ENCODE measurements at regions not wholly inside any gene's neighbourhood (a gene's known extent, or its start where the extent isn't known, plus 50 kb on each side); places are given as distances from the start of the nearest gene placed in this dataset.

- H3K4me3 ChIP-seq (ENCODE audit: low read depth, poor library complexity, severe bottlenecking), result no peak overlapping the region
- intact Hi-C loops (cut with DNase I; ENCODE audit: low total_unique reads), result no loop called here
- WGBS, 2 donors, result 76 to 81% methylated on average over 12 of the region's 12 CpGs
- TF ChIP-seq CTCF (IDR thresholded peaks at IDR 0.05) (no peak), POLR2A (IDR thresholded peaks at IDR 0.05) (no peak)
- no peak for DNase-seq (ENCODE audit: low spot score in 2 of 2)
Measured at GRCh38 chr2:236705295-236706105, 135.9 kb downstream of the ACKR3 start.

DNA sequence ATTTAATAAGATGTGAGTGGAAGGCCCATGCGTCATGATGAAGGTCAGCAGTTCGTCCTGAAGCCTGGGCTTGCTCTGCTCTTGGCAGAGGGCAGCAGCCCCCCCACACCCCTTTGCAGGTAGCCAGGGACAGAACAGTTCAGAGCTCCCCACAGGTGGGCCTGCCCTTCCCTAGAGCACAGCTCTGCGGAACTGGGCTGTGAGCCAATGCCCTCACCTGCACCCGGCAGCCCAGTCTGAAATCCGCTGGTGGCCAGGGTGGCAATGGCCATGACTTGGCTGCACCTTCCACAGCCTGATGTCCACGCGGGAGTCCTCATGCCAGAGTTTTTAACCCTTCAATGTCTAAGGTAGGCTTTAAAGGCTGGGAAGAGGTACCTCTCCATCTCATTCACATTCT is 136.7 kb downstream of the ACKR3 start:
- WGBS, 2 donors, result 69 to 70% methylated on average over 7 of the region's 7 CpGs
- no peak overlapping the region for H3K4me3 ChIP-seq (ENCODE audit: low read depth, poor library complexity, severe bottlenecking)
- TF ChIP-seq POLR2A (IDR thresholded peaks at IDR 0.05), result no peak
- no peak for TF ChIP-seq CTCF (IDR thresholded peaks at IDR 0.05)
- DNase-seq (ENCODE audit: low spot score in 2 of 2), result no peak
- intact Hi-C loops (cut with DNase I; ENCODE audit: low total_unique reads), result no loop called here

- intact Hi-C loops (cut with DNase I; ENCODE audit: low total_unique reads), result no loop called here
- DNase-seq (ENCODE audit: low spot score in 2 of 2), result no peak
- TF ChIP-seq POLR2A (IDR thresholded peaks at IDR 0.05) (no peak), CTCF (IDR thresholded peaks at IDR 0.05) (no peak)
- H3K4me3 ChIP-seq (ENCODE audit: low read depth, poor library complexity, severe bottlenecking), result no peak overlapping the region
Measured at GRCh38 chr2:236706803-236707202, 137.2 kb downstream of the ACKR3 start.

DNA sequence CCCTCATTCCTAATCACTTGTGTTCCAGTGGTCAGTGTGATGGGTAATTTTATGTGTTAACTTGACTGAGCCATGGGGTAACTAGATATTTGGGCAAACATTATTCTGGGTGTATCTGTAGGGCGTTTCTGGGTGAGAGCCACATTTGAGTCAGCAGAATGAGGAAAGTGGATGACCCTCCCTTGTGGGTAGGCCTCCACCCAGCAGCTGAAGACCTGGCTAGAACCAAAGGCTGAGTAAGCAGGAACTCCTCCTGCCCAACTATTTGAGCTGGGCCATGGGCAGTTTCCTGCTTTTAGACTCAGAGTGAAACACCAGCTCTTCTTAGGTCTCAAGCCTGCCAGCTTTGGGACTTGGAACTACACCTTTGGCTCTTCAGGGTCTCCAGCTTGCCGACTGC is 141.8 kb downstream of the ACKR3 start:
- peak in 1 of 2 donors; percentile 70 for DNase-seq (ENCODE audit: low spot score in 2 of 2)
- H3K4me3 ChIP-seq (ENCODE audit: low read depth, poor library complexity, severe bottlenecking), result no peak overlapping the region
- 41 to 47% methylated on average over 2 of the region's 2 CpGs for WGBS, 2 donors

GRCh38 chr2:236712304-236712703 is 142.7 kb downstream of the ACKR3 start:
- no peak for DNase-seq (ENCODE audit: low spot score in 2 of 2)
- WGBS, 2 donors, result 67 to 85% methylated on average over 1 of the region's 1 CpG
- no peak overlapping the region for H3K4me3 ChIP-seq (ENCODE audit: low read depth, poor library complexity, severe bottlenecking)
- no peak for TF ChIP-seq CTCF (IDR thresholded peaks at IDR 0.05)
- TF ChIP-seq POLR2A (IDR thresholded peaks at IDR 0.05), result no peak
- intact Hi-C loops (cut with DNase I; ENCODE audit: low total_unique reads), result no loop called here

More for the DNA sequence above, 141.8 kb downstream of the ACKR3 start:
- intact Hi-C loops (cut with DNase I; ENCODE audit: low total_unique reads), result no loop called here
- TF ChIP-seq CTCF (IDR thresholded peaks at IDR 0.05), result no peak
- no peak for TF ChIP-seq POLR2A (IDR thresholded peaks at IDR 0.05)
